HK-2 (cell line): ENCODE measurements at regions not wholly inside any gene's neighbourhood (a gene's known extent, or its start where the extent isn't known, plus 50 kb on each side); places are given as distances from the start of the nearest gene placed in this dataset.
"Not testable (repeated sequence)": the region's sequence is repeated elsewhere in the genome, so short reads cannot be mapped to it uniquely, and the experiment has no call there.

ENCODE experiments used
- DNase-seq: peaks from one replicate; pipeline ENCODE4 v3.0.0-alpha.2; 2018; ENCODE audit not compliant: unreplicated experiment

GRCh38 chr21:21997390-21998333, 999.5 kb downstream of the NCAM2 start:
- DNase-seq: no peak

GRCh38 chr21:22019766-22020165, 1021.6 kb downstream of the NCAM2 start:
- DNase-seq: no peak

- DNase-seq: no peak
Measured at GRCh38 chr21:22020221-22020620, 1022.0 kb downstream of the NCAM2 start.

- DNase-seq: not testable (repeated sequence)
Measured at GRCh38 chr21:22023896-22024295, 1025.7 kb downstream of the NCAM2 start.

GRCh38 chr21:22044431-22044830, 1046.2 kb downstream of the NCAM2 start:
- no peak for DNase-seq

- no peak for DNase-seq
Measured at GRCh38 chr21:22046576-22046975, 1048.4 kb downstream of the NCAM2 start.

DNA sequence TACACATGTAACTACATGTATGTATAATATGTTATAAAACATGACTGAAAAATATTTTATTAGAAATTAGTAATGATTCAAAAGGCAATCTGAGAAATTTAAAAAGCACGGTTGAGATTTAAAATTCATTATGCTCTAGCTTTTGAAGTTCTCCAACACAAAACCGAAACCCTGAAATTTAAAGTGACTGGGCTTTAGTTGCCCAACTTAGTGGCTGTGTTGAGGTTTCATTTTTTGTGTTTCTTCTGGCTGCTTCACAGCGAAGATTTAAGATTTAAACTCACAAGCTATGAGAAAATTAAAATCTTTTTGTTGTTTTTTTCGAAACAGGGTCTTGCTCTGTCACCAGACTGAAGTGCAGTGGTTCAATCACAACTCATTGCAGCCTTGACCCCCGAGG, 1058.7 kb downstream of the NCAM2 start:
- DNase-seq: no peak

GRCh38 chr21:22062472-22063139, 1064.4 kb downstream of the NCAM2 start:
- DNase-seq: no peak

DNA sequence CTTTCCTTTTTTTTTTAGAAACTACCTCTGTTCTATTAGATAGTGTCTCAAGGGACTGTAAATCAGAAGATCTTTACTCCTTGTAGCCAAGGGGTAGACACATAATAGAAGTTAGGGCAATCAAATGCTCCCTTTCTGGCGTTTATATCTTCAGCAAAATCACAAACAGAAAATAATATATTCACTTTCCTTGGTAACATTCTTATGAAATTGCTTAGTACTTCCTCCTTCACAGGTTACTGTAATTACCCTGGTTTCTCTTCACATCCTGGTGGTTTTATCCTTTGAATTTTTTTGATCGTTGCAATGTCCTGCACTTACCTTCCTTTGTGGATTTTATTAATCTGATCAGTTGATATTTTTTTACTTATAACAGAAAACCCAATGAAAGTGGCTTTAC, 1064.9 kb downstream of the NCAM2 start:
- no peak for DNase-seq

- no peak for DNase-seq
Measured at GRCh38 chr21:22076471-22076870, 1078.3 kb downstream of the NCAM2 start.

DNA sequence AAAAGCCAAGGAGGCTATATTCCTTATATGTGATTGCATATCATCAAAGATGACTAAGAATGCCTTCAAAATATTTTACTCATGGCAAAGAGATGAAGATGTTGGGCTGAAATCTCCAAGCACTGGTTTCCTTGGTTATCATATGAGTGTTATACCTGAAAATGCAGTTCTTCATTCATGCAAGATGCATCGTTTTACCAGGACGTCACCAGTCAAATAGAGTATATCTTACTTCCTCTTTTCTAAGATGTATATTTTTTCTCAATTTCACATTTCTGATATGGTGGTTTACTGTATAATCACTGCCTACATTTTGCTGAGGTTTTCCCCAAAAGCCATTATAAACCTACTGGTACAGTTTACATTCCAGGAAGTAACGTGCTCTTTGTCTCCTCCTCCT, 1085.7 kb downstream of the NCAM2 start:
- DNase-seq: no peak

DNA sequence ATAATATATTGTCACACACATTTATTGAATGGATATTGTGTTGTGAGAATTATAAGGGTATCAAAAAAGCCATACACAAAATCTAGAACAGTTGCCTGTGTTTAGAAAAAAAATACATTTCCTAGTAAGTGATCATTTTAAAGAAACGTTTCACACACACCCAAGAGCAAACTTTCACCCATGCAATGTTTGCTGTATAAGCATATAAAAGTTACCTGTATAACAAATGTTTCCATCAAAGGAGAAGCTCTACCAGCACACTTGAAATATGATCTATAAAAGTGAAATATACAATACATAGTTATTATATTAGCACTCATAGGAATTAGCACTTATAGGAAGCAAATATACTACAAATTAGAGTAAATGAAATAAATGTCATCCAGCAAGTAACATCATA, 1098.1 kb downstream of the NCAM2 start:
- no peak for DNase-seq

GRCh38 chr21:22106720-22107410, 1108.7 kb downstream of the NCAM2 start:
- DNase-seq: no peak

DNA sequence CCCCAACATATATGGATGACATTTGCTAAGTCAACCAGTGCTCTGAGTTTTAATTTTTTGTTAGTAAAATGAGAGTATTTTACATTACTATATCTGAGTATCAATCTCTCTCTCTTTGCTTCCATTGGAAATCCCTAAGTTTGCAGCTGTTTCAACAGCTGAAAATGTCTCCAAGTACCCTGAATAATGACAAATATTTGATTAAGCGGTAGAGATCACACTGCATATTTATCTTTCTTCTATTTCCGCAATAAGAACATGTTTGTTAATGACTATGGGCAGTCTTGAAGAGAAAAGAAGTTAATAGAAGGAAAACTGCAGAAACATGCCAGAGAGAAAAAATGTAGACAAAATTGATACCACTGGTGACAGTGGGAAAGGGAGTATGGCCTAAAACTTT, 1117.5 kb downstream of the NCAM2 start:
- DNase-seq: no peak

DNA sequence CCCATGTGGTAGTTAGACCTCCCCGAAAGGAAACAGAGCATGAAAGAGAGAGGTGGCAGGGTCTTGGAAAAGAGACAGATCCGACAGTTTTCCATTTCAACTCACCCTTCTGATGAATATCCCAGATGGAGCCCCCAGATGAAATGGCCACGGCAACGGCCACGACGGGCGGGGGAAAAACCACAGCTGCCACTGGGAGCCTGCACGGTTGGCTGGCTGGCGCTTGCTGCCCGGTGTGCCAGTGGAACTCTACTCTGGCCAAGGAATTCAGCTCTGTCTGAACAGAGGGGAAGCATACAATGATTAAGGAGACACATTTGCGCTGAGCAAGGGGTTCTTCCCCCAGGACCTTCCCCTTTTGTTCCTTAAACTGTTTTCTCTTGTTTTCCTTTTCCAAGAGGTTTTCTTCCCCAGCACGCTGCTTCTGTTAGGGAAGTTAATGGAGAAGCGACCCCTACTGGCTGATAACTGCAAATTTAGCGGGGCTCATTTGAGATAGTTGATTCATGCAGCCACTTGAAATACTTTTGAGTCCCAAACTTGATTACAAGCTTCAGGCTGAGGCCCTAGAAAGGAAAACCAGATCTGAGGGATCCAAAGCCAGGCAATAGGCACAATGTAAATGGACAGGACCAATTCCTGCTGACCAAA, 1122.5 kb downstream of the NCAM2 start:
- no peak for DNase-seq

GRCh38 chr21:22125581-22125980, 1127.4 kb downstream of the NCAM2 start:
- DNase-seq: no peak

DNA sequence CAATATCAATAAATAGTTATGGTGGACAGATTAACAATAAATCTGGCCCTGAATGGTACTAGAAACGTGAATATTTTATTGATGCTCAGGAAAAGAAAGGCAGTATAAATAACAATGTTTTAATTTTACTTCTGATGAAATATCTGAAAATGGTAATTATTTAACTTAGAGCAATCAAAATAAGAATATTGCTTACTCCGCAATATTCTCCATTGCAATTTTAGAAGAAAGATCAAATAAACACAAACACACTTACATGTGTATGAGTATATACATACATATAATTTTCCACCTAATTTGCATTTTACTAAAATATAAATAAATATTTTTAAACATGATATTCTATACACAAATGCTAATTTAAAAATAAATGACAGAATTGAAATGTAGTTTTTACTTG, 1130.5 kb downstream of the NCAM2 start:
- DNase-seq: no peak

- DNase-seq: no peak
Measured at GRCh38 chr21:22132358-22133071, 1134.3 kb downstream of the NCAM2 start.

GRCh38 chr21:22136740-22137139, 1138.5 kb downstream of the NCAM2 start:
- no peak for DNase-seq

DNA sequence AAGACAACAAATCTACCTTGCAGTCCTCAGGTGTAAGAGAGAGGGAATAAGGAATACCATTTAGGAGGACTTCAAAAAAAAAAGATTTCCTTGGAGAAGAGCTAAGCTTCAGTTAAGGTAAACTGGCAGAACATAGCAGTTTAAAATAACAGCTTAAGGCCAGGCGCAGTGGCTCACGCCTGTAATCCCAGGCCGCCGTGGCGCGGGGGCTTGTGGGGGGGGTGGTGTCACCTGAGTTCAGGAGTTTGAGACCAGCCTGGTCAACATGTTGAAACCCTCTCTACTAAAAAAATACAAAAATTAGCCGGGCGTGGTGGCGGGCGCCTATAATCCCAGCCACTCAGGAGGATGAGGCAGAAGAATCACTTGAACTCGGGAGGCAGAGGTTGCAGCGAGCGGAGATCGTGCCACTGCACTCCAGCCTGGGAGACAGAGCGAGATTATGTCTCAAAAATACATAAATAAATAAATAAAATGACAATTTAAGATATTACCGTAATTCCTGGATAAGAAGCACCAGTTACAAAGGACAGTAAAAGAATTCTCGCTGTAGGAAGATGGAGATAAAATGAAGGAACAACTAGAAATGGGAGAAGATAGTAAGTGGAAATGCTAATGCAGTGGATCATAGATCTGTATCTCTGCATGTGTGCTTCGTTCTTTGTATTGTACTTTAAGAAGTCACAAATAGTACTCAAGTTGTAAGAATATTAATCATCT, 1140.2 kb downstream of the NCAM2 start:
- DNase-seq: no peak

GRCh38 chr21:22145545-22145944, 1147.3 kb downstream of the NCAM2 start:
- DNase-seq: no peak
